ENCODE measurements at regions not wholly inside any gene's neighbourhood (a gene's known extent, or its start where the extent isn't known, plus 50 kb on each side); places are given as distances from the start of the nearest gene placed in this dataset.
A peak's percentile ranks its signal among the peaks of the same experiment; 100 is the strongest.

GRCh38 chr11:127259102-127259501 is 258.5 kb upstream of the KIRREL3 start:
- no peak for DNase-seq

DNA sequence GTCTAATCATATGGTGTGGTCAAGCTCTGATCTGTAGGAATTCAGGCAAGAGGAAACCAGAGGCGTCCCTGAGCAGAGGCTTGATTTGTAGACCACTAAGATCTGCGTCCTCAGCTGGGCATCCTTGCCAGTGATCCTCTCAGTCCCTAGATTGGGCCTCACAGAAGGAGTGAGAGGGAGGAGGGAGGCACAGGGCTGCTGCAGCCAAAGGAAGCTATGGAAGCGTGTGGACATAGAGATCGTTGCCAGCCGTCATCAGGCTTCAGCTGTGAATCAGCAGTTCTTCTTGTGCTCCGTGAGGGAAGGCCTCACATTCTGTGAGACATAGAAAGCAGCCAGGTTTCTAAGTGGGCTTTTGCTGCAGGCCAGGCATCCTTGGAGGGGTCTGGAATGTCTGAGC is 254.6 kb upstream of the KIRREL3 start:
- DNase-seq, result no peak

- no peak for DNase-seq
Measured at GRCh38 chr11:127252321-127252720, 251.8 kb upstream of the KIRREL3 start.

GRCh38 chr11:127249576-127249975 is 249.0 kb upstream of the KIRREL3 start:
- DNase-seq, result no peak

GRCh38 chr11:127248476-127248875 is 247.9 kb upstream of the KIRREL3 start:
- no peak for DNase-seq

DNA sequence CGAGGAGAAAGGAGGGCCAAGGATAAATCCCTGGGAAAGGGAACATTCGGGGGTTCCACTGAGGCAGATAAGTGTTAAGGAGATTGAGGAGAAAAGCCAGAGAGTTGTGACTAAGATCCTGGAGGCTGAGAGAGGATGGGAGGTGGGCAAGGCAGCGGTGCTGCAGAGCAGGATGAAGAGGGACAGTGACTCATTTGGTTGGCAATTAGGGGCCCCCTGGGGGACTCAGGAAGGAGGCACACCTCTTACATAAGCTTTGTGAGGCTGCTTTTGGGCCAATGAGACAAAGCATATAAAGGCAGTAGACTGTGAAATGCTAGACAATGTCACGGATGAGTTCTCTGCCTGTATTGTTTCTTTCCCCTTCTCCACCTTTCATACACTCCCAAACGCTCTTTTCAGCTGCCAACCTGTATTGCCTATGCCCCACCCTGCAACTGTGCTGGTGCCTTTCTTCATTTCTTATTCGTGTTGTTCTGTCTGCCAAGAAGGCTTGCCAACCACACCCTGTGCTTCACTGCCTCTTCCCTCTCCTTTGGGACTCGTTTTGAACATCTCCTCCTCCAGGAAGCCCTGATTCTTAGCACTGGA is 246.8 kb upstream of the KIRREL3 start:
- DNase-seq, result peak; percentile 56

DNA sequence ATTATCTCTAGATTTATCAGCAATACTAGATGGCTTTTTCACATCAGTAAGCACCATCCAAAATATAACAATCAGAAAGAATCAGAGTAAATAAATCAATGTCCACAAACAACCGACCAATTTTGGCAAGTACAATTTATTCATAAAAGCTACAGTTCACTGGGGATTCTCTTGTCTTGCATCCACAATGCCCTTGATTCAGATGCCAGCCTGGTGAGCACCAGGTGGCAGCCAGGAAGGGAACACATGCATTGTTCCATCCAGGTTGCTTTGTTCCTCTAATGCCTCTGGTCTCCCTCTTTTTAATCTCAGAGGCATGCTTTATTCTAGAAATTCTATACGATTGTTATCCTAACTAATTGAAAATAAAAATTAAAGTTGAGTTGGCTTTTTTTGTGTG is 242.1 kb upstream of the KIRREL3 start:
- no peak for DNase-seq

DNA sequence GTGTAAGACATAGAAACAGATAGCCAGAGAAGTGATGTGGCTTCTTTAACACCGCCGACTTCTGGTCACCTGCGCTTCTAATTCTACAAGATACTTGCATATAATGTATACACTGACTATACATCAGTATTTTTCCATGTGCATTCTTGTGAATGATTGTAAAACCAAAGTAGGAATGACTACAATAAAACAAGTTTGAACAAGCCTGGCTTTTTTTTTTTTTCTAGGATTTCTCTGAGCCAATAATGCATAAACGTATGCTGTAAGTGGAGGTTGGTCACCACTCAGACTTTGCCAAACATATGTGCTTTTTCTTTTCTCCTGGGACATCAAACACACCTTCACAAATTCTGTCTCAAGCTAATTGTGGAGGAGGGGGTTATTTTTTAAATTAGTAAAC is 237.8 kb upstream of the KIRREL3 start:
- no peak for DNase-seq

GRCh38 chr11:127236776-127237175 is 236.2 kb upstream of the KIRREL3 start:
- DNase-seq, result no peak

DNA sequence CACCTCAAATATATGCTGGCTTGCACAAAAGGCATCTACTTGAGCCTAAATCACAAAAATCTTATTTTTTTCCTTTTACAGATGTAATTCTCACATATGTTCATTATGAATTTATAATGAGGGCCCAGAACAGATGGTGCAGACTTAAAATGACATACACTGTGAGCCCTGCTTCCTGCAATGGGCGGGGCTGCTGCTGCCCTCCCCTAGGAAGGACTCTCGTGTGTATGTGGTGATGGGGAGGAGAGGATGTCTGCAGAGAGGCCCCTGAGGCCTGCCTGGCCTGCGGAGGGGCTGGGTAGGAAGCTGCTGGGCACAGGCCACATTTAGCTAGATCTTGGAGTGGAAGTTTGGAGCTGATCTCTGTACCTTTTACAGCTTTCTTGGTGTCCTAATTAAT is 233.4 kb upstream of the KIRREL3 start:
- no peak for DNase-seq

DNA sequence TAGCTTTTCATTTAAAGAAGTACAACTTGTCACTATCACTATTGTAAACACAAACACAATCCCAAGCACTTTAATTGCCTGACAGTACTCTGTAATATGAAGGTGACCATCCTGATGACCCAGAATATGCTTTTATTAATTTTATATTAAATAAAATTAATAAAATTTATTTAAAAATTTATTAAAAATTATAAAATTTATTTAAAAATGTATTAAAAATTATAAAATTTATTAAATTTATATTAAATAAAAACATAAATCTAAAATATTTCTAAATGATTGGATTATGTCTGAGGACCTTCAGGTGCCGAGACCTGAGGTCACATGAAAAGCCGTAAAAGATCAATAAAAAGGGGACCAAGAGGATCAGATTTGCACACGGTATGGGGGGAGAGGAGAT is 229.8 kb upstream of the KIRREL3 start:
- DNase-seq, result no peak

DNA sequence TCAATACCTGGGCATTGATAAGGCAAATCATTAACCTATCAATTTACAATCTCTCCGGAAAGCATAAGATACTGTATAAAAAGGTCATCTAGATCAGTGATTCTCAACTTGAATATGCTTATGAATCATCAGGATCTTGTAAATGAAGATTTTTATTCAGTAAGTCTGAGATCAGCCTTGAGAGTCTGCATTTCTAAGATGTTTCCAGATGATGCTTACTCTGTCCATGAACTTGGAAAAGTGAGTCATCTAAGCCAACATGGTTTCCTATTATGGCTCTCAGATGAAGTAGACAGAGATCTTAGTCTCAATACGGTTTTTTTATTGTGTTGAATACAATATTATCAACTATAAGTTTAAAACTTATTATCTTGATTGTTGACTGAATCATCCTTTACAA is 226.4 kb upstream of the KIRREL3 start:
- no peak for DNase-seq

GRCh38 chr11:127226380-127226779 is 225.8 kb upstream of the KIRREL3 start:
- DNase-seq, result no peak

DNA sequence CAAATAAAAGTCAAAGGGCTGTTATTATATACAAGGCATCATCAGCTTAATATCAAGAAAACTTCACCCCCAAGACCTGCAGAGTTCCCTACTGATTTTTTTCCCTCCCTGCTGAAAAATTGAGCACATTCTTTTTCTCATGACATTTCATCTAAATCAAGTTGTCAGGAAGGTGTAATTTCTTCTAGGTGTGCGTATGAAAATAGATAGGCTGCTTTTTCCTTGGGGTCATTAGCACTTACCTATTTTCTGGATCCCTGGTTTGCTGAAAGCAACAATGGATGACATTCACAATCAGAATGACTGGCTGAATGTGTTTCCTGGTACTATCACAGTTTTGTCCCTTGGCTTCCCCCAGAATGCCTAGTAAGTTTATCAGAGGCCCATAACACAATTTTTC is 225.0 kb upstream of the KIRREL3 start:
- DNase-seq, result no peak

DNA sequence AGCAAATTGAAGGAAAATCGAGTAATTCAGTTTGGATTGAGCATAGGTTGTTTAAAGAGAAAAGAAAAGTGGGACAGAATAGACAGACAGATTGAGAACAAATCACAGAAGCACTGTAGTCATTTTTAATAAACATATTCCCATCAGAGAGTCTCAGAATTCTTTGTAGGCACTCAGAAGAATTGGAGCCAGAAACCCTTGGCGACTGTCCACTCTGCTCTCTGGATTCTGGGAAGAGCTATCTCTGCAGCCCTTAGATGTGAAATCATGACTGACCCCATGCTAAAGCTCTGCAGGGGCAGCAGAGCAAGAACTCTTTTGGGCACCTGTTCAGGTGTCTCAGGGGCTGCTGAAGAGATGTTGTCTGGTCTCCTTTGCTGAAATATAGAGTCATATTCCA is 223.7 kb upstream of the KIRREL3 start:
- no peak for DNase-seq

DNA sequence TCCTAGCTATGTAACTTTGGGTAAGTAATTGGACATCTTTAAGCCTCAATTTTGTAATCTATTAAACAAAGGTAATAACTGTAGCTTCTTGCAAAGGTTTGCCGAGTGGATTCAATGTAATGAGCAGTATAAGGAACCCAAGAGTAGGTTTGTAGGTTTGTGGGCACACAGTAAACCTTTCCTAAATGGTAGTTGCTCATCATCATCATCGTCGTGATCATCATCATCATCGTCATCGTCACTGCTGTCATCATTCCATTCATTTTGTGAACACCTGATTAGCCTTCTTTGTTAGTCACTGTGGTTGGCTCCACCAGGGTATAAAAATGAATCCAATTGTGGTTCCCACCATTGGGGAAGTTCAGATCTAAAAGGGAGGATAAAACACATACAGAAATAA is 223.1 kb upstream of the KIRREL3 start:
- DNase-seq, result no peak

DNA sequence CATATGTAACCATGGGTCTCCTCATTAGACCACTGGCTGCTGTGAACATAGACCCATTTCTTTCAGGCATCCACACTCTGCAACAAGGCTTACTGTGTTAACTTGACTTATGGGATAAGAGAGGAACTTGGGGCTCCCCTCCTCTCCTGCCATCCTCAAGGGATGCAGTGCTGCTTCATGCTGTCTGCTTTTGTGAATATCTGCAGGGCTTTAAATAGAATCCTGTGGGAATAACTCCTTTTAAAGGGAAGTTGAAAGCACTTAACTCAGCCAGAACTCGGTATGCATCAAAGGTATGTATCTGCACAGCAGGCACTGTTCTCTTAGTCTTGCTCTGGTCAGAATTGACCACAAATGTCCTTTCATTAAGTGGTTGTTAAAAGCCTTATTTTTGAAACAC is 222.5 kb upstream of the KIRREL3 start:
- DNase-seq, result no peak

DNA sequence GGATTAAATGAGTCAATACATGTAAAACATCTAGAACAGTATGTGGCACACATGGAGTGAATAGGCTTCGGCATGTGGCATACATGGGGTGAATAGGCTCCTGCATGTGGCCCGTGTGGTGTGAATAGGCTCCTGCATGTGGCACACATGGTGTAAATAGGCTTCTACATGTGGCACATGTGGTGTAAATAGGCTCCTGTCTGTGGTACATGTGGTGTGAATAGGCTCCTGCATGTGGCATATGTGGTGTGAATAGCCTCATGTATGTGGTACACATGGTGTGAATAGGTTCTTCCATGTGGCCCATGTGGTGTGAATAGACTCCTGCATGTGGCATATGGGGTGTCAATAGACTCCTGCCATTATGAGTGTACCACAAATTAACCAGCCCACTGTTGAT is 219.1 kb upstream of the KIRREL3 start:
- no peak for DNase-seq

- no peak for DNase-seq
Measured at GRCh38 chr11:127218275-127218608, 217.7 kb upstream of the KIRREL3 start.

- no peak for DNase-seq
Measured at GRCh38 chr11:127217452-127218274, 217.1 kb upstream of the KIRREL3 start.

DNA sequence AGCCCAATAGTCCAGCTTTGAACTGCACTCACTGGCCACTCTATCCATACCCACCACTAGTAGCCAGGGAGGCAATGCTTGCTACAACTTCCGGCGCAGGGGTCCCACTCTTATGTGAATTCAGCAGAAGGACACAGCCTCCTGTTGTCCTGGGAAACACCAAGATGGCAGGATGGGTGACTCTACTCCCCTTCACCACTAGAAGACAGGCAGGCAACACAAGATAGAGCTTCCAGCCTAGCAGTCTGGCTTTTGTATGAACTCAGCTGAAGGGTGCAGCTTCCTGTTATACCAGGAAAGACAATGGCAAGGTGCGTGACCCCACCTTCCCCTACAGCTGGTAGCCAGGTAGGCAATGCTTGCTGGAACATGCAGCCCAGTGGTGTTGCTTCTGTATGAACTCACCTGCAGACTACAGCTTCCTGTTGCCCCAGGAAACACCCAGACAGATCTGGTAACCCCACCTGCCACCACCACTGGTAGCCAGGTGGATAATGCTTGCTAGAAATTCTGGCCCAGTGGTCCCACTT is 205.2 kb upstream of the KIRREL3 start:
- DNase-seq, result no peak

GRCh38 chr11:127203490-127203889 is 202.9 kb upstream of the KIRREL3 start:
- DNase-seq, result no peak

DNA sequence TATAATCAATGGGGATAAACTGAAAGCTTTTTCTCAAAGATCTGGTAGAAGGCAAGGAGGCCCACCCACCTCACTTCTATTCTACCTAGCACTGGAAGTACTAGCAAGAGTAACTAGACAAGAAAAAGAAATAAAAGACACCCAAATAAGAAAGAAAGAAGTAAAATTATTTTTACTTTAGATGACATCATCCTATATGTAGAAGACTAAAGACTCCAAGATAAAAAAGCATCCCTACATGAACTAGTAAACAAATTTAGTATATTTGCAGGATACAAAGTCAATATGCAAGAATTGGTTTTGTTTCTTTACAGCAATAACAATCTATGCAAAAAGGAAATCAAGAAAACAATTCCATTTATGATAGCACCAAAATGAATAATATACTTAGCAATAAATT is 201.5 kb upstream of the KIRREL3 start:
- no peak for DNase-seq

DNA sequence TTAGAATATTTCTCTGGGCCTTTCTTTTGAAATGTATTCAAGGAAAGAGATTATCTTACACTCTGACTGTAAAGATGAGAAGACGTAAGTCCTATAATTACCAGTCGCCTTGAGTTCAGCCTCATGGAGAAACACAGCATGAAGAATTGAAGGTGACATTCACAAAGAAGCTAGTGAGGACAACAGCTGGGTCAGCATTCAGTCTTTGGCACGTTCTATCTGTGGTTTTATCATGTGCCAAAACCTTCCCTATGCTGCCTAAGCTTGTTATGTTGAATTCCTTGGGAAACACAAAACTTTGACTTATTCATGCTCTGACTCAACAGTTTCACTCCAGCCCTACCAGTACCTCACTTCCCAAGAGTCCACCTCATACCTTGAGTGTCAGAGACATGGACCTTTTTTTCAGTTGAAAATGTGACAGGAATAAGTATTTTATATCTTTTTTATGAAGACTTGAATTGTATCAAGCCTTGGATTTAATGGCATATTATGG is 198.8 kb upstream of the KIRREL3 start:
- no peak for DNase-seq
